GM18909 (cell line): ENCODE measurements at regions not wholly inside any gene's neighbourhood (a gene's known extent, or its start where the extent isn't known, plus 50 kb on each side); places are given as distances from the start of the nearest gene placed in this dataset.
"Not testable (repeated sequence)": the region's sequence is repeated elsewhere in the genome, so short reads cannot be mapped to it uniquely, and the experiment has no call there.

Experiments
- ATAC-seq: cut with Tn5 transposase; IDR thresholded peaks from one replicate; pipeline ENCODE4 v1.9.1; 2021; ENCODE audit warnings: mild to moderate bottlenecking; ENCODE audit not compliant: unreplicated experiment, poor library complexity

DNA sequence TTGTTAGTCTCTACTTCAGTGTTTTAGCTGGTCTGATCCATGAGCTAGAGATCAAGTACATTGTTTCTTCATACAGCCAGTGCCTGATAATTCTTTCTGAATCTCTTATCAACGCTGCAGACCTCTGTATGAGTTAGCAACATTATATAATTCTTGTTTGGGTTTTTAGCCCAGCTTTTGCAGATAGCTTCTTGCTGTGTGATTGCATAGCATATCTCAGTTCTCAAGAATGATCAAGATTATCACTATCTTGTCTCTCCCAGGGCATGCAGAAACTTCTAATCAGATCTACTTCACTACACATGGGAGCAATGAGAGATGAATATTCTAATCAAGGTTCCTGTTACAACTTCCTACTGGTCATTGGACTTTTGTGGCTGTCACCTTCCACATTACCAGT is 158.3 kb downstream of the FAM174A start:
- ATAC-seq: no peak

DNA sequence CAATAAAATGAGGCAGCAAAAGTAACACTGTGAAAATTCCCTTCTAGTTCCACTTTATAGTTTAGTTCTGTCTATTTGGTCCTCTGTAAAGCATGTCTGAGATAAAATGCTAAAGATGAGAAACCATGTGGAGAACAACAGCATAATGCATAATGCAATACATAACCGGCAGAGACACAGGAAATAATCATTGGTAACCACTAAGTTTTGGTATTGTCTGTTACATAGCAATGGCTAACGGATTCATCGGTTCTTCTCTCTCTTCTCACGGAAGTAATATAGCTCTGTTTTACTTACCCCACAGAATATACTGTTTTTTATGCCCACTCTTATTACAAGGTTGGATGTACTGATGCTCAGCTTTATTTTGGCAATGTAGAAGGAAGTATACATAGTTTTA is 158.9 kb downstream of the FAM174A start:
- no peak for ATAC-seq

DNA sequence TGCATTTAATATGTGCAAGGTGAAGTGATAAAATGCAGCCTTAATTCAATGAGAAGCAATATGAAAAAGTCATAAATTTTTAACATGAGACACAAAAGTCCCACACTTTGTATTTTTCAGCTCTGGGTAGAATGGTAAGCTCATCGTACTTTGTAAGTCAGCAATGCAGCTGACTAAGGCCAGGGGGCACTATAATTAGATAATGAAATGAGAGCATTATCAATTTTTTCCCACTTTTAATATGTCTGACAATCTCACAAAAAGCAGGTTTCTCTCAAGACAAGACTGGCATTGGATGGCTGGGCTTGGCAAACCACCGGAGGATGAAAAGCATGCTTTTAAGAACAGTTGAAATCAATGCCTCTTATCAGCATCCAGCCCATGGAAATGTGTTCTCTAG is 162.8 kb downstream of the FAM174A start:
- ATAC-seq: no peak

DNA sequence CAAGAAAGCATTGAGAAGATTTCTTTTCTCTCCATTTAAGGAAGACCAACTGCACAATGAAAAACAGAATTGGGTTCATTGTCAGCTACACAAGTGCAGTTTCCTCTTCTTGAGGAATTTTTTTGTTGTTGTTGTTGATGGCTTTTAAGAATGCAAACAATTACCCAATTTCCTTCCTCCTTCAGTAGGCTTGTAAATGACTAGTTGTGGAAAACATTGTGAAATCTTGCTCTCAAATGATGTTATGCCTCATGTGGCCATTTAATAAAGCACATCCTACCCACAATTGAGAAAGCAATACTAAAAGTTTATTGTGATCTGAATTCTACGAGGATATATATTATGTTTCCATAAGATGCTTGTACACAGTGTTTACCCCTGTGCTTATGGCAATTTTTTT is 171.6 kb downstream of the FAM174A start:
- peak; percentile 74 for ATAC-seq

DNA sequence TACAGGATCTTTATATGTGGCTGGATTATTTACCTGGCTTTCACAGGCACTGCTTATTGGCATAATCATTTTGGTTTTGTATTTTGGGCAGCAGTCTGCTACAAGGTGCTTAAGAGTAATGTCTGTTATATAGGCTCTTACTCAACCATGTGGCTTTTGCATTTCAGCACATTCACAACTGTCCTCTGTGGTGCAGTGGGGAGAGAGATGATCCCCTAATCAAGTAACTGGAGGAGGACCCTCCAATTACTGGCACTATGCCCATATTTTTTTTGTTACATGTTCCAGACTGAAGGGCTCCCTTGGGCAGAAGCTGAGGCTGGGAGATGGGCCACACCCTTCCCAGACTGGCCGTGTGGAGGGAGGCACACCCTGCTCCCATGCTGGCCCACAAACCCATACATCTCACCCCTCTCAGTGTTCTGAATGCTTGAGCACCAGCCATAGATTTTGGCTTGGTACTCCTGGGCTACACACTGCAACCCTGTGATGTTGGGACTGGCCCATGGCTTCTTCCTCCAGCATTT is 173.5 kb downstream of the FAM174A start:
- ATAC-seq: no peak

DNA sequence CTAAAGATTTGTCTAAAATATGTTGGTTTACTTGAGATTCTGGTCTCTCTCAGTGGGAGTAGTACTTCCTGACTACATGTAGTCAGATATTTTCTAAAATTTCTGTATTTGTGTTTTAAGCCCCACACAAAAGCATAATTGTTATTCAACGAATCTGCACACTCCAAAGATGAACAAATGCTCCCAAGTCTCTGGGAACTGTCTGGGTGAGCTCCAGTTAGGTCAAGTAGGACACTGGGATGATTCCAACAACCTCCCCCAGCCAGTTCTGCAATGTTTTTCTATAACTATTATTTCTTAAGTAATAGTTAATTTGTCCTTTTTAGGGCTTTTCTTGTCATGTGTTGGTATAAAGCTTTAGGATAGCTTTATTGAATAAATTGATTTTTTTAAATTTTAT is 174.6 kb downstream of the FAM174A start:
- no peak for ATAC-seq

DNA sequence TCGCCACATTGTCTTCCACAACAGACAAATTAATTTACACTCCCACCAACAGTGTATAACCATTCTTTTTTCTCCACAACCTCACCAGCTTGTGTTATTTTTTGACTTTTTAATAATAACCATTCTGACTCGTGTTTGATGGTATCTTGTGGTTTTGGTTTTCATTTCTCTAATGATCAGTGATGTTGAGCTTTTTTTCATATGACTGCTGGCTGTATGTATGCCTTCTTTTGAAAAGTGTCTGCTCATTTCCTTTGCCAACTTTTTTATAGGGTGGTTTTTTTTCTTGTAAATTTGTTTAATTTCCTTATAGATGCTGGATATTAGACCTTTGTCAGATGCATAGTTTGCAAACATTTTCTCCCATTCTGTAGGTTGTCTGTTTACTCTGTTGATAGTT is 179.6 kb downstream of the FAM174A start:
- not testable (repeated sequence) for ATAC-seq

DNA sequence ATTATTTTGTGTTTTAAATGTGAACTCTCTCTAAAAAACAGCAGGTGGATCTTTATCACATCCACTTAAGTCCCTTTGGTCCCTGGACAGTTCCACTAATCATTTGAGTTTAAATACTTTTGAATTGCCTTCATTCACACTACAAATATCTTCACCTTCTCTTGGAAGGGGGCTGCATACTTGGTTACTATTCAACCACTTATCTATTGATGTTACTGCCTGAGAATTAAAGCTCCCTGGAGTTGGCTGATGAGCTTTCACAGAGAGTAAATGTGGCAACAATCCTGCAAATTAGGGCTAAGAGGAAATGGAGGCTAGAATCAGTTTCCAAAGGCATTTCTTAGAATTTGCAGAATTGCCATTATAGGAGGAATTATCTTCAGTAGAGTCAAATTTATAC is 180.4 kb downstream of the ST8SIA4 start:
- no peak for ATAC-seq

DNA sequence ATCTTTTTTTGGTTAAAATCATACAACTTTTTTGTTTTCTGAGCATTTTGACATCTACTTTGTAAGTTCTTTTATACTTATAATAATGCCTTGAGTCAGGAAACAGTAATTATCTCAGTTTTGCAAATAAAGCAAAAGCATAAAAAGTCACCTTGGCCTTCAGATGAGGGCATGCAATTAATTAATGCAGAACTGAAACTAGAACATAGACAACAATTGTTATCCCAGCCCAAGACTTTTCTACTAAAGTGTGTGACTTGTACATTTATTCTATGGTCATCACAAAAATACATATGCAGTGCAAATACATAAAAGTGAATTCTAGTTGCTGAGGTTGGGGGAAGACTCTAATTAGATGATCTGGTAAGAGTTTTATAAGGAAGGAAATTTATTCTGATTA is 179.9 kb downstream of the ST8SIA4 start:
- no peak for ATAC-seq

DNA sequence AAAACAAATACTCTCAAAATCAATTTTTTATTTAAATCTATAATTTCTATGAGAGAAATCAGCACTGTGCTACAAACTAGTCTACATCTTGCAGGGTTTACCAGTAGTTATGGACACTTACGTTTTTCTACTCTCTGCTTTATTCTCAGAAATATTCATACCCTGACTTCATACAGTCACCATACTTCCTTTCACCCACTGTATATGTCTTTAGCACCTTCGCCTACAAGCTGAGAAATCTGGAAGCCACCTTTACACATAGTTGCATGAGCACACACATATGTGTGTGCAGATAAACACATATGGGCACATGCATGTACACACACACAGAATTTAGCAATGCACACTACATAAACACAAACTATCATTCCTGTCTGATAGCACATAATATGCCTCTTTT is 177.0 kb downstream of the ST8SIA4 start:
- ATAC-seq: no peak

DNA sequence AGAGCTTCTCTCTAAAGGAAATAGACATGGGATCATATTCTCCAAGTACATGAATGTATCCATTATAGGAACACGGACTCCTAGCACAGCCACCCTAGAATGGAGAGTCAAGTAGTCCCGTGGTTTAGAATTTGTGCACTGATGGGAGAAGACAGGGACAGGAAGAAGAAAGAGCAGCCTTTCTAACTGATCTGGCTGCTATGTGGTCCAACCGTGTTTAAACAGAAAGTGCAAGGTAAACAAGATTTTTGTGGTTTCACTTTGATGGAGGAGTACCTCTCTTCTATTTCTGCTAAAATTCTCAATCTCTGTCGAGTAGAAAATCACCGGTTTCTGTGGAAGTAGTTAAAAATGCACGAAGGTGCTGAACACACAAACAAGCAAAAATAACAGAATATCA is 171.3 kb downstream of the ST8SIA4 start:
- peak; percentile 98 for ATAC-seq

DNA sequence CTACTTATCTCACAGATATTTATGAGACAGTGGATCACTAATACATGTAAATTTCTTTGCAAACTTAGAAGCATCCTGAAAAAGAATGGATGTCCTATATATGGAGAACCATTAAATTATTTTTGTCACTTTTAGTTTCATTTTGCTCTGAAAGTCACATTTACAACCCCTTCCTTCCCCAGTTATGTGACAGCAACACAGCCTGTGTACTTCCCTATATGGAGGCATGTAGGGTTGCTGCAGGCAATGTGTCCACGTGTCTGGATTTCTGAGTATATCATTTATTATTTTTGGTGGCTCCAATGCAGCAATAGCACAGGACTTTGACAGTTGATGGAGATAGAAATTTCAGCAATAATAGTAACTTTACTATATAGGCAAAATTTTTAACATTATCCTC is 156.4 kb downstream of the ST8SIA4 start:
- ATAC-seq: peak; percentile 91

DNA sequence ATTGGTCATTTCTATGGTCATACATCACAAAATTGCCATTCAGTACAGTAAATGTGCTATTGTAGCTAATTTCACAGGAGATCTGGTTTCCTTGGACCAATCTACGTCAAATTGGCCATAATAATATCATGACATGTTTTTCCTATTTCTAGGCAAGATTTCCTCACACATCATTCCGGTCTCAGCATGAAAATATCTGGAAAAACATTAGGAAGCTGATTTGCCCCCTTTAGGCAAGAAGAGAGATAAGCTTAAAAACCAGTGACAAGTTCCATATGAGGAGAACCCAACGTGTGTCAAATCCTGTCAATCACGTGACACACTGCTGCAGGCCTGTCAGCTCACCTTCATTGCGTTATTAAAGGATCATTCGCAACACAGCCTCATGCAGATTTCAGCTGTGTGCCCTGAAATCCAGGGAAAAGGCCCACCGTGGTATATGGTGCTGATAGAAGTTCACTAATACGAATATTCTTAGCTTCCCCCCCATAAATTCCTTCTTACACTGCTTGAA is 153.3 kb downstream of the ST8SIA4 start:
- no peak for ATAC-seq

DNA sequence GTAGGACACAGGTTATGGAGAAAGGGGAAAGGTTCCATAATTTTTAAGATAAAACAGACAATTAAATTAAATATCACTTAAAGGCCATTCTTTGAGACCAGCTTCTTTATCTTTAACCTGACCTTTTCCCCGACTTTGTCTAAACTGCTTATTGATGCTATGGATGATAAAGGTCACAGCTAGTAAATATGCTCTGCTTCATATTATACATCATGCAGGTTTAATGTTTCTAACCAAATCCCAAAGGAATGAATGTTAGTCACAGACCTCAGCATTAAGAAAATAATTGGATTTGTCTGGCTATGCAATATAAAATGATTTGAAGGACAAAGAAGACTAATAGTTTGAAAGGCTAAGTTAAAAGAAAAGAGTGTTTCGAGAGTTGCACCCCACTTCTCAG is 147.6 kb downstream of the ST8SIA4 start:
- no peak for ATAC-seq
